Fibroblast of lung (primary cell): ENCODE measurements at regions not wholly inside any gene's neighbourhood (a gene's known extent, or its start where the extent isn't known, plus 50 kb on each side); places are given as distances from the start of the nearest gene placed in this dataset.

ENCODE experiments used
- CTCF ChIP-seq, 2 donors: IDR thresholded peaks in 1 of 2; conservative IDR thresholded peaks in 1 of 2; 1 replicate in 1 of 2; 2 replicates in 1 of 2; pipeline ENCODE4 v1.5.1; 2011 to 2012; ENCODE audit warnings: low read length in 2 of 2, control low read depth in 1 of 2, inconsistent platforms in 1 of 2, low read depth in 1 of 2, mild to moderate bottlenecking in 1 of 2
- EZH2 ChIP-seq: IDR thresholded peaks from 2 replicates; pipeline ENCODE4 v1.5.1; 2012; ENCODE audit warnings: low read length, control low read depth, mild to moderate bottlenecking; ENCODE audit errors: missing control alignments

GRCh38 chr13:83386609-83387008, 495.7 kb downstream of the SLITRK1 start:
- TF ChIP-seq EZH2 (no peak), CTCF (conservative IDR thresholded peaks at IDR 0.05 in 1 of 2, IDR thresholded peaks at IDR 0.05 in 1 of 2; ENCODE audit: low read depth in 1 of 2, low read length in 2 of 2) (no peak)
